Transverse colon (tissue), 4 donors: ENCODE measurements at regions not wholly inside any gene's neighbourhood (a gene's known extent, or its start where the extent isn't known, plus 50 kb on each side); places are given as distances from the start of the nearest gene placed in this dataset.

Experiments used
- DNase-seq: peaks from one replicate; pipeline ENCODE4 v3.0.0-alpha.2; 2019
- H3K27ac ChIP-seq, 4 donors: fragments of 200-600 bp; sonication (generic); 2 replicates each; pipeline ENCODE4 v1.5.1; 2016 to 2018; ENCODE audit warnings: inconsistent platforms in 4 of 4
- H3K27me3 ChIP-seq: fragments of 200-600 bp; sonication (generic); 2 replicates; pipeline ENCODE4 v1.5.1; 2017; ENCODE audit warnings: inconsistent platforms
- H3K36me3 ChIP-seq, 4 donors: fragments of 200-600 bp; sonication (generic); 2 replicates each; pipeline ENCODE4 v1.5.1; 2017 to 2019; ENCODE audit warnings: inconsistent platforms in 4 of 4
- H3K4me1 ChIP-seq, 4 donors: fragments of 200-600 bp; sonication (generic); 2 replicates each; pipeline ENCODE4 v1.5.1; 2017 to 2020; ENCODE audit warnings: inconsistent platforms in 4 of 4
- H3K4me3 ChIP-seq, 4 donors: fragments of 200-600 bp; sonication (generic); 1 replicate in 1 of 4; 2 replicates in 3 of 4; pipeline versions ENCODE4 v1.5.1 to v1.6.1; 2017 to 2019; ENCODE audit warnings: inconsistent platforms in 4 of 4
- H3K9me3 ChIP-seq, 2 donors: fragments of 200-600 bp; sonication (generic); 2 replicates each; pipeline ENCODE4 v1.5.1; 2017 to 2019; ENCODE audit warnings: inconsistent platforms in 2 of 2
- EP300 ChIP-seq: sonication (generic); formaldehyde crosslinking; IDR thresholded peaks from one replicate; pipeline ENCODE4 v1.6.1; 2017; ENCODE audit warnings: antibody characterized with exemption, low read depth
- POLR2A ChIP-seq: fragments of 450-650 bp; IDR thresholded peaks from one replicate; pipeline ENCODE4 v1.6.1; 2016; ENCODE audit warnings: antibody characterized with exemption, mild to moderate bottlenecking, moderate library complexity
- POLR2AphosphoS5 ChIP-seq, 3 donors: sonication (generic); formaldehyde crosslinking; IDR thresholded peaks; one replicate each; pipeline ENCODE4 v1.6.1; 2016; ENCODE audit warnings: antibody characterized with exemption in 3 of 3
- WGBS, 2 donors: methylation state at CpG; one replicate each; pipeline ENCODE4 v1.1.5; 2018; ENCODE audit warnings: low coverage in 1 of 2; 5-methylcytosine and 5-hydroxymethylcytosine counted together
- in situ Hi-C, 4 donors: fragments of 200-750 bp; cut with MboI; loops; one replicate each; pipeline versions ENCODE4 v1.15.0 to v1.15.1; 2017; ENCODE audit warnings: low sequenced_read_pairs in 3 of 4, low pct_ligation_motif_present in 1 of 4, low pct_unique_long_range_greater_than_20kb in 1 of 4
- intact Hi-C: fragments of 100-400 bp; cut with DNase I; formaldehyde crosslinking; loops from one replicate; pipeline ENCODE4 v1.15.1; 2023; ENCODE audit warnings: low total_unique reads
- TF ChIP-seq, protein P1 (sequence below), 5 experiments: fragments of 200-600 bp in 3 of 5; fragments of 450-650 bp in 2 of 5; sonication (generic) in 3 of 5; IDR thresholded peaks; 1 replicate in 2 of 5; 2 replicates in 3 of 5; pipeline ENCODE4 v1.5.1; 2016 to 2017; ENCODE audit warnings: antibody characterized with exemption in 5 of 5, inconsistent platforms in 3 of 5, mild to moderate bottlenecking in 2 of 5, moderate library complexity in 1 of 5

DNA sequence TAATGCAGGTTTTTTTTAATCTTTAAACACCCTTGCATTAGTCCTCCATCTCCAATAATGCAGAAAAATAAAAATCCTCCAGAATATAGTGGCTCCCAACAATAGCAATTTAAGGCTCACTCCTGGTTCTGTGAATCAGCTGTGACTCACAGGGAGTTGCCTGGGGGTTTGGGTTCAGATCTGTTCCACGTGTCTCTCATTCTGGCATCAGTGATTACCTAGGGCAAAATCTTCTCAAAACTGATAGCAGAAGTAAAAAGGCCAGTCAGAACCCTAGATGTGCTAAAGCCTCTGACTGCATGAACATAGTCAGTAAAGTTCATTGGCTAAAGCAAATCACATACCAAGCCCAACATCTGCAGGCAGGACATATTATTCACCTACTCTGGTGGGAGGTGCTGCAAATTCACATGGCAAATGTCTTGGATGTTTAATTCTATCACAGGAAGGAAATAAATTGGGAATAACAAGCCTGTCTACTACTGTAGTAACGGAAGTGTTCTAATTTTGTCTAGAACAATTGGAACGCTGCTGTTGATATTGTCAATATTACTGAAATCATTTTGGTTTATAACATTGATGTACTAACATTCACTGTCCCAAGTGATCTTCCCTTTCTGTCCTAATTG lies 364.1 kb upstream of the CNTN4 start:
- TF ChIP-seq POLR2A (no peak), POLR2AphosphoS5 (IDR thresholded peaks at IDR 0.05) (no peak), EP300 (no peak)
- TF ChIP-seq, protein P1, sequence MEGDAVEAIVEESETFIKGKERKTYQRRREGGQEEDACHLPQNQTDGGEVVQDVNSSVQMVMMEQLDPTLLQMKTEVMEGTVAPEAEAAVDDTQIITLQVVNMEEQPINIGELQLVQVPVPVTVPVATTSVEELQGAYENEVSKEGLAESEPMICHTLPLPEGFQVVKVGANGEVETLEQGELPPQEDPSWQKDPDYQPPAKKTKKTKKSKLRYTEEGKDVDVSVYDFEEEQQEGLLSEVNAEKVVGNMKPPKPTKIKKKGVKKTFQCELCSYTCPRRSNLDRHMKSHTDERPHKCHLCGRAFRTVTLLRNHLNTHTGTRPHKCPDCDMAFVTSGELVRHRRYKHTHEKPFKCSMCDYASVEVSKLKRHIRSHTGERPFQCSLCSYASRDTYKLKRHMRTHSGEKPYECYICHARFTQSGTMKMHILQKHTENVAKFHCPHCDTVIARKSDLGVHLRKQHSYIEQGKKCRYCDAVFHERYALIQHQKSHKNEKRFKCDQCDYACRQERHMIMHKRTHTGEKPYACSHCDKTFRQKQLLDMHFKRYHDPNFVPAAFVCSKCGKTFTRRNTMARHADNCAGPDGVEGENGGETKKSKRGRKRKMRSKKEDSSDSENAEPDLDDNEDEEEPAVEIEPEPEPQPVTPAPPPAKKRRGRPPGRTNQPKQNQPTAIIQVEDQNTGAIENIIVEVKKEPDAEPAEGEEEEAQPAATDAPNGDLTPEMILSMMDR (IDR thresholded peaks at IDR 0.05) = no peak

DNA sequence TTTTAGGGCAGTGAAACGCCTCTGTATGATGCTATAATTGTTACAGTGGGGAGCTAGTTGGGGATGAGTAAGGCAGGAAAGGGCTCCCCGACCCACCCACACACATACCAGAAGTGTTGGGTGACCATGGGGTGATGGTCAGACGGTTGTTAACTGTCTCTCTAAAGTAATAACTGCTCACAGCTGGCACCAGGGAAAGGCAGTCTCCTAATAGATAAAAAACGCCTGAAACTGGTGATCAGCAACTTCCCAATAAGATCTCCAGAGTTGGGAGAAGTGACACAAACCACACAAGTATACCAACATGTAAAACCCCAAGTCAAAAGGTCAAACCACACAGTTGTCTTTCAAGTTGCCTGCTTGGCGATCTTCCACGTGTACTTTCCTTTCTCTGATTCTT lies 346.5 kb upstream of the CNTN4 start:
- Histone ChIP-seq H3K36me3 (no peaks in the 10 kb centered on the region), H3K9me3 (no peaks in the 10 kb centered on the region), H3K4me3 (no peak overlapping the region), H3K4me1 (no peaks in the 10 kb centered on the region), H3K27ac (no peak overlapping the region), H3K27me3 (no peaks in the 10 kb centered on the region)
- no peak for DNase-seq
- in situ Hi-C loops = no loop called here
- 56 to 63% methylated on average over 2 to 6 of the region's 6 CpGs for WGBS, 2 donors
- TF ChIP-seq EP300 = no peak
- TF ChIP-seq POLR2A = no peak
- TF ChIP-seq POLR2AphosphoS5 (IDR thresholded peaks at IDR 0.05) = no peak
- TF ChIP-seq, protein P1 (IDR thresholded peaks at IDR 0.05) = no peak
- intact Hi-C loops = no loop called here

More for the DNA sequence above, 364.1 kb upstream of the CNTN4 start:
- H3K36me3 ChIP-seq = no peaks in the 10 kb centered on the region
- no peaks in the 10 kb centered on the region for H3K27me3 ChIP-seq
- no peaks in the 10 kb centered on the region for H3K9me3 ChIP-seq
- no peak for DNase-seq
- in situ Hi-C loops = no loop called here
- intact Hi-C loops = no loop called here
- no peak overlapping the region for H3K4me3 ChIP-seq
- H3K4me1 ChIP-seq = no peaks in the 10 kb centered on the region
- WGBS, 2 donors = 77 to 80% methylated on average over 3 of the region's 3 CpGs
- no peak overlapping the region for H3K27ac ChIP-seq

DNA sequence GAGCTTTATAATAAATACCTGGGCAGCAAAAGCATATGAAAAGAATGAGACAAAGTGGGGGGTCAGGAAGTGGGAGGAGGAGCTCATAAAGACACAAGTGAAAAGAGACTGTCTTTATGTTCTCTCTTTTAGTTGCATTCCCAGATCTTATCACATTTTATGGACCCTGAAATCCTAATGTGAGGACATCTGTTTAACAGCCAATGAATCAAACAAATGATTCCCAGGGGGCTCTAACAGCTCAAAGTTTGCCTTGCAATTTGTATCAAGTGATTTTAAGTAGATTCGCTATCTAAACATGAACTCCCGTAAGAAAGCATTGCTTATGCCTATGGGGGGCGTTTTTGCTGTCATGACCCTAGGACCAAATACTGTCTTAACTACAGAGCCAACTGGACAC lies 332.3 kb upstream of the CNTN4 start:
- Histone ChIP-seq H3K36me3 (no peaks in the 10 kb centered on the region), H3K27me3 (no peaks in the 10 kb centered on the region), H3K4me3 (no peak overlapping the region), H3K9me3 (peaks cover 0 to 2% of the 10 kb centered on the region in 2 donors), H3K27ac (no peak overlapping the region), H3K4me1 (no peaks in the 10 kb centered on the region)
- intact Hi-C loops = no loop called here
- DNase-seq = no peak
- TF ChIP-seq EP300 = no peak
- TF ChIP-seq POLR2A = no peak
- TF ChIP-seq, protein P1 (IDR thresholded peaks at IDR 0.05) = no peak
- no peak for TF ChIP-seq POLR2AphosphoS5 (IDR thresholded peaks at IDR 0.05)
- 52 to 69% methylated on average over 3 of the region's 3 CpGs for WGBS, 2 donors
- in situ Hi-C loops = no loop called here

DNA sequence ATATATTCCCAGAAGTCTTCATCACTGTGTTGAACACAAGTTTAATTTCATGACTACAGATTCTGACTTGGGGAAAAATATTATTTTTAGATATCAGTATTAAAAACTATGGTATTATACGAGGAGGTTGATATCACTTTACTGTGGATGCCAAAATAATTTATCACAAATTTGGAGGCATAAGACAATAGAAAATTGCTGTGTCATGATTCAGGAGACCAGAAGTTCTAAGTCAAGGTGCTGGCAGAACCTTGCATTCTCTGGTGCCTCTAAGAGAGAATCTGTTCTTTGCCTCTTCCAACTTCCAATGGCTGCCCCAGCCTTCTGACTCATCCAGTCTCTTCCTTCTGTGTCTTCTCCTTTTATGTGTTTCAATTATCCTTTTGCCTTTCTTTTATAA lies 325.0 kb upstream of the CNTN4 start:
- H3K4me1 ChIP-seq = no peaks in the 10 kb centered on the region
- H3K36me3 ChIP-seq = no peaks in the 10 kb centered on the region
- no peak overlapping the region for H3K27ac ChIP-seq
- DNase-seq = no peak
- TF ChIP-seq, protein P1 (IDR thresholded peaks at IDR 0.05) = no peak
- no peak for TF ChIP-seq POLR2A
- no peak for TF ChIP-seq EP300
- no peak for TF ChIP-seq POLR2AphosphoS5 (IDR thresholded peaks at IDR 0.05)
- no peaks in the 10 kb centered on the region for H3K9me3 ChIP-seq
- intact Hi-C loops = no loop called here
- no peaks in the 10 kb centered on the region for H3K27me3 ChIP-seq
- in situ Hi-C loops = no loop called here
- 35 to 50% methylated on average over 1 of the region's 1 CpG for WGBS, 2 donors
- no peak overlapping the region for H3K4me3 ChIP-seq
